Amniotic epithelial cell (primary cell): ENCODE measurements at regions not wholly inside any gene's neighbourhood (a gene's known extent, or its start where the extent isn't known, plus 50 kb on each side); places are given as distances from the start of the nearest gene placed in this dataset.
"Not testable (repeated sequence)": the region's sequence is repeated elsewhere in the genome, so short reads cannot be mapped to it uniquely, and the experiment has no call there.

Experiments
- DNase-seq: peaks from one replicate; pipeline ENCODE4 v3.0.0-alpha.2; 2010; ENCODE audit warnings: low read depth

GRCh38 chr5:173495225-173495904 lies 121.1 kb downstream of the BOD1 start:
- no peak for DNase-seq

GRCh38 chr5:173494446-173494845 lies 122.0 kb downstream of the BOD1 start:
- DNase-seq: no peak

GRCh38 chr5:173493846-173494245 lies 122.6 kb downstream of the BOD1 start:
- DNase-seq: no peak

- no peak for DNase-seq
Observed at GRCh38 chr5:173493040-173493439, 123.4 kb downstream of the BOD1 start.

GRCh38 chr5:173490681-173491080 lies 125.8 kb downstream of the BOD1 start:
- no peak for DNase-seq

- DNase-seq: no peak
Observed at GRCh38 chr5:173488144-173488543, 128.3 kb downstream of the BOD1 start.

GRCh38 chr5:173487300-173487699 lies 129.2 kb downstream of the BOD1 start:
- DNase-seq: no peak

GRCh38 chr5:173486355-173487225 lies 129.9 kb downstream of the BOD1 start:
- peak; percentile 49 for DNase-seq

GRCh38 chr5:173484569-173484968 lies 131.9 kb downstream of the BOD1 start:
- DNase-seq: no peak

- DNase-seq: not testable (repeated sequence)
Observed at GRCh38 chr5:173483599-173483998, 132.9 kb downstream of the BOD1 start.

- DNase-seq: no peak
Observed at GRCh38 chr5:173483160-173483559, 133.3 kb downstream of the BOD1 start.

GRCh38 chr5:173481821-173482220 lies 134.6 kb downstream of the BOD1 start:
- no peak for DNase-seq

GRCh38 chr5:173480896-173481295 lies 135.6 kb downstream of the BOD1 start:
- DNase-seq: no peak

GRCh38 chr5:173479711-173480110 lies 136.7 kb downstream of the BOD1 start:
- DNase-seq: peak; percentile 83

- peak; percentile 83 for DNase-seq
Observed at GRCh38 chr5:173477345-173478040, 139.0 kb downstream of the BOD1 start.

- DNase-seq: no peak
Observed at GRCh38 chr5:173475780-173476179, 140.7 kb downstream of the BOD1 start.

GRCh38 chr5:173474881-173475287 lies 141.6 kb downstream of the BOD1 start:
- DNase-seq: peak; percentile 77

- DNase-seq: no peak
Observed at GRCh38 chr5:173473288-173473687, 143.2 kb downstream of the BOD1 start.

GRCh38 chr5:173472784-173473278 lies 143.6 kb downstream of the BOD1 start:
- peak; percentile 82 for DNase-seq

GRCh38 chr5:173472164-173472563 lies 143.9 kb upstream of the STC2 start:
- peak; percentile 96 for DNase-seq

GRCh38 chr5:173468821-173469251 lies 140.6 kb upstream of the STC2 start:
- DNase-seq: peak; percentile 54

- DNase-seq: no peak
Observed at GRCh38 chr5:173466227-173466626, 138.0 kb upstream of the STC2 start.
